ENCODE measurements at regions not wholly inside any gene's neighbourhood (a gene's known extent, or its start where the extent isn't known, plus 50 kb on each side); places are given as distances from the start of the nearest gene placed in this dataset.

GRCh38 chr6:48449002-48449401 is 338.0 kb upstream of the PTCHD4 start:
- WGBS, 3 donors: 82 to 87% (median 86%) methylated on average over 2 of the region's 2 CpGs
- Histone ChIP-seq H3K36me3 (no peaks in the 10 kb centered on the region), H3K27ac (no peak overlapping the region), H3K9me3 (no peaks in the 10 kb centered on the region), H3K27me3 (no peaks in the 10 kb centered on the region), H3K4me3 (no peak overlapping the region), H3K4me1 (ENCODE audit: insufficient read depth) (no peaks in the 10 kb centered on the region)
- intact Hi-C loops (cut with DNase I): no loop called here
- no peak for DNase-seq
- TF ChIP-seq POLR2A (IDR thresholded peaks at IDR 0.05): no peak
- TF ChIP-seq CTCF (IDR thresholded peaks at IDR 0.05): no peak
- TF ChIP-seq EP300 (IDR thresholded peaks at IDR 0.05): no peak

DNA sequence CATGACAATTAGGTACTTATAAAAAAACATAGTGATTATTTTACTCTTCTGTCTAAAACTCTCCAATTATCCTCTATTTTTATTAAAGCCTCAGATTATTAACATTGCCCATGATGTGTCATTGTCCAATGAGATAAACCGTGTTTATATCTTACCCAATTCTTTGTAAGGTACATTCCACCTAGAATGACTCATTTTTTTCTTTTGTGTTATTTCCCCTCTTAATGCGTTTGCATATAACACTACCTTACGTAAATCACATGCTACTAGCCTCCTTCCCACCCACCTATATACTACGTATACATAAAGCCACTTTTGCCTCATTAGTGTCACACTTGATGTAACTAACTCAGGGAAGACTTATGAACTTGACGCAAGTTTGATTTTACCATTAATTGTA is 336.3 kb upstream of the PTCHD4 start:
- intact Hi-C loops (cut with DNase I): no loop called here

GRCh38 chr6:48429610-48430009 is 318.6 kb upstream of the PTCHD4 start:
- no peak for DNase-seq
- no peaks in the 10 kb centered on the region for H3K4me1 ChIP-seq (ENCODE audit: insufficient read depth)
- no peak overlapping the region for H3K4me3 ChIP-seq
- TF ChIP-seq CTCF (IDR thresholded peaks at IDR 0.05): no peak
- TF ChIP-seq POLR2A (IDR thresholded peaks at IDR 0.05): no peak
- TF ChIP-seq EP300 (IDR thresholded peaks at IDR 0.05): no peak
- intact Hi-C loops (cut with DNase I): no loop called here
- no peak overlapping the region for H3K27ac ChIP-seq
- no peaks in the 10 kb centered on the region for H3K27me3 ChIP-seq
- H3K9me3 ChIP-seq: no peaks in the 10 kb centered on the region
- no peaks in the 10 kb centered on the region for H3K36me3 ChIP-seq

More for the DNA sequence above, 336.3 kb upstream of the PTCHD4 start:
- H3K27ac ChIP-seq: no peak overlapping the region
- WGBS, 3 donors: 91 to 96% (median 92%) methylated on average over 5 of the region's 5 CpGs
- H3K36me3 ChIP-seq: no peaks in the 10 kb centered on the region
- no peak for DNase-seq
- H3K27me3 ChIP-seq: no peaks in the 10 kb centered on the region
- H3K9me3 ChIP-seq: no peaks in the 10 kb centered on the region
- H3K4me1 ChIP-seq (ENCODE audit: insufficient read depth): no peaks in the 10 kb centered on the region
- no peak overlapping the region for H3K4me3 ChIP-seq
- no peak for TF ChIP-seq CTCF (IDR thresholded peaks at IDR 0.05)

- intact Hi-C loops (cut with DNase I): no loop called here
- H3K27me3 ChIP-seq: no peaks in the 10 kb centered on the region
- no peak for TF ChIP-seq POLR2A (IDR thresholded peaks at IDR 0.05)
Observed at GRCh38 chr6:48429021-48429420, 318.0 kb upstream of the PTCHD4 start.

DNA sequence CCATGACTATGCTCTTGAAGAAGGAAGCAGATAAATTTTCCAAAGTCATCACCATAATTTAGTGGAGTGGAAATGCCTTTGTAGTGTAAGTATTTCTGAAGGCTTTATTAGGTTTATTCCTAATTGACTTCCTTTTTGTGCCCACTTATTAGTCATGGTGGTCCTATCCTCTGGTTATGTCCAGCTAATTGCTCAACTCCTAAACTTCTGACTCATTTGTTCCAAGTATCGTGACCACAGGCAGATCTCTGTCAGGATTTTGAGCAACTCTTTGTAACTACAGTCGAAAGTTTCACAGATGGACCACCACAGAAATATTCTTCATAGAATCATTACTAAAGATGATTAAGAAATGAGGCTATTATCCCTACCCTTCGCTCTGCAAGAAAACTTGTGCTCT is 315.6 kb upstream of the PTCHD4 start:
- Histone ChIP-seq H3K27me3 (no peaks in the 10 kb centered on the region), H3K27ac (no peak overlapping the region), H3K4me3 (no peak overlapping the region), H3K36me3 (no peaks in the 10 kb centered on the region), H3K4me1 (ENCODE audit: insufficient read depth) (no peaks in the 10 kb centered on the region), H3K9me3 (no peaks in the 10 kb centered on the region)
- 82 to 89% (median 88%) methylated on average over 3 of the region's 3 CpGs for WGBS, 3 donors
- intact Hi-C loops (cut with DNase I): no loop called here
- no peak for DNase-seq
- TF ChIP-seq POLR2A (IDR thresholded peaks at IDR 0.05) (no peak), EP300 (IDR thresholded peaks at IDR 0.05) (no peak), CTCF (IDR thresholded peaks at IDR 0.05) (no peak)

More at GRCh38 chr6:48429021-48429420, 318.0 kb upstream of the PTCHD4 start:
- no peaks in the 10 kb centered on the region for H3K36me3 ChIP-seq
- H3K4me1 ChIP-seq (ENCODE audit: insufficient read depth): no peaks in the 10 kb centered on the region
- no peak overlapping the region for H3K4me3 ChIP-seq
- DNase-seq: no peak
- H3K27ac ChIP-seq: no peak overlapping the region
- no peaks in the 10 kb centered on the region for H3K9me3 ChIP-seq
